ENCODE measurements at regions not wholly inside any gene's neighbourhood (a gene's known extent, or its start where the extent isn't known, plus 50 kb on each side); places are given as distances from the start of the nearest gene placed in this dataset.

DNA sequence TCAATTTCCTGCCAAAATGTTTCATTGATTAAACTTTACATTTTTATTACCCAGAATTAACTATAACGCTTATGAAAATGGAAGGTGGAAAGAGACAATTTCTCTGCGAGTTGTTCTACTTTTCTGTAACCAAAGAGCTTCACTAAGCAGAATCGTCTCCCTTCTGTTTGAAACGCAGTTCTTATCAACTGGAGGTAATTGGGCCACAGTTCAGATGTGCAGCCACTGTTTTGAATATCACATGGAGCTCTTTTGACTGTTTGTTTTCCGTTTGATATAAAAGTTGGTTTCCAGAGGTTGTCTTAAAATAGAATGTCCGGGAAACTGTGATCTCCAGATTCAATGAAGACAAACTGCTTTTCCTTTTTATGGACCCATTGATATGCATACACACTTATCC, 183.3 kb upstream of the SEL1L start:
- TF ChIP-seq POLR2AphosphoS5 (IDR thresholded peaks at IDR 0.05; ENCODE audit: low read depth, low read length) (no peak), TAF1 (IDR thresholded peaks at IDR 0.05; ENCODE audit: borderline replicate concordance, insufficient read depth, low read length) (no peak), FOXP2 (optimal IDR thresholded peaks at IDR 0.05; ENCODE audit: borderline replicate concordance, extremely low read depth, extremely low read length, insufficient read depth) (no peak), SIN3A (IDR thresholded peaks at IDR 0.05; ENCODE audit: borderline replicate concordance, insufficient read depth, low read length) (no peak)
- TF ChIP-seq, protein P1, sequence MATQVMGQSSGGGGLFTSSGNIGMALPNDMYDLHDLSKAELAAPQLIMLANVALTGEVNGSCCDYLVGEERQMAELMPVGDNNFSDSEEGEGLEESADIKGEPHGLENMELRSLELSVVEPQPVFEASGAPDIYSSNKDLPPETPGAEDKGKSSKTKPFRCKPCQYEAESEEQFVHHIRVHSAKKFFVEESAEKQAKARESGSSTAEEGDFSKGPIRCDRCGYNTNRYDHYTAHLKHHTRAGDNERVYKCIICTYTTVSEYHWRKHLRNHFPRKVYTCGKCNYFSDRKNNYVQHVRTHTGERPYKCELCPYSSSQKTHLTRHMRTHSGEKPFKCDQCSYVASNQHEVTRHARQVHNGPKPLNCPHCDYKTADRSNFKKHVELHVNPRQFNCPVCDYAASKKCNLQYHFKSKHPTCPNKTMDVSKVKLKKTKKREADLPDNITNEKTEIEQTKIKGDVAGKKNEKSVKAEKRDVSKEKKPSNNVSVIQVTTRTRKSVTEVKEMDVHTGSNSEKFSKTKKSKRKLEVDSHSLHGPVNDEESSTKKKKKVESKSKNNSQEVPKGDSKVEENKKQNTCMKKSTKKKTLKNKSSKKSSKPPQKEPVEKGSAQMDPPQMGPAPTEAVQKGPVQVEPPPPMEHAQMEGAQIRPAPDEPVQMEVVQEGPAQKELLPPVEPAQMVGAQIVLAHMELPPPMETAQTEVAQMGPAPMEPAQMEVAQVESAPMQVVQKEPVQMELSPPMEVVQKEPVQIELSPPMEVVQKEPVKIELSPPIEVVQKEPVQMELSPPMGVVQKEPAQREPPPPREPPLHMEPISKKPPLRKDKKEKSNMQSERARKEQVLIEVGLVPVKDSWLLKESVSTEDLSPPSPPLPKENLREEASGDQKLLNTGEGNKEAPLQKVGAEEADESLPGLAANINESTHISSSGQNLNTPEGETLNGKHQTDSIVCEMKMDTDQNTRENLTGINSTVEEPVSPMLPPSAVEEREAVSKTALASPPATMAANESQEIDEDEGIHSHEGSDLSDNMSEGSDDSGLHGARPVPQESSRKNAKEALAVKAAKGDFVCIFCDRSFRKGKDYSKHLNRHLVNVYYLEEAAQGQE (IDR thresholded peaks at IDR 0.05; ENCODE audit: insufficient read depth in 1 of 2, low read depth in 2 of 2, low read length in 2 of 2), result no peak

DNA sequence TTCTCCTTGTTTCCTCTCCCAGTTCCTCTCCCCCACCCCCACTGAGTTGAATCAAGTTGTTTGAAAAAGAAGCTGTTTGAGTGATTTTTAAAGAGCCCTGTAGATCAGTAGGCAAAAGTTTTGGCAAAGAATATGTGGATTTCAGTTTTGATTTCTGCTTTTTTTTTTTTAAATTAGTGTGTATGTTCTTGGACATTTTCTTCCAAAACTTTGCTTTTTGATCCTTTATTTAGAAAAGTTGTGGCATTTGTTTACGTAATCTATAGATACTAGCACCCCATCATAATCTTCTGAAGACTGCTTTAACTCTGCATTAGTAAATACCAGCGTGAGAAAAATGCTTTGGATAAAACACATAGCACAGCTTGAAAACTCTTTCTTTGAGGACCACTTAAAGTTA, 190.3 kb upstream of the SEL1L start:
- no peak for TF ChIP-seq POLR2AphosphoS5 (IDR thresholded peaks at IDR 0.05; ENCODE audit: low read depth, low read length)
- TF ChIP-seq SIN3A (IDR thresholded peaks at IDR 0.05; ENCODE audit: borderline replicate concordance, insufficient read depth, low read length), result no peak
- TF ChIP-seq FOXP2 (optimal IDR thresholded peaks at IDR 0.05; ENCODE audit: borderline replicate concordance, extremely low read depth, extremely low read length, insufficient read depth), result no peak
- TF ChIP-seq TAF1 (IDR thresholded peaks at IDR 0.05; ENCODE audit: borderline replicate concordance, insufficient read depth, low read length), result no peak
- TF ChIP-seq, protein P1 (IDR thresholded peaks at IDR 0.05; ENCODE audit: insufficient read depth in 1 of 2, low read depth in 2 of 2, low read length in 2 of 2), result no peak

DNA sequence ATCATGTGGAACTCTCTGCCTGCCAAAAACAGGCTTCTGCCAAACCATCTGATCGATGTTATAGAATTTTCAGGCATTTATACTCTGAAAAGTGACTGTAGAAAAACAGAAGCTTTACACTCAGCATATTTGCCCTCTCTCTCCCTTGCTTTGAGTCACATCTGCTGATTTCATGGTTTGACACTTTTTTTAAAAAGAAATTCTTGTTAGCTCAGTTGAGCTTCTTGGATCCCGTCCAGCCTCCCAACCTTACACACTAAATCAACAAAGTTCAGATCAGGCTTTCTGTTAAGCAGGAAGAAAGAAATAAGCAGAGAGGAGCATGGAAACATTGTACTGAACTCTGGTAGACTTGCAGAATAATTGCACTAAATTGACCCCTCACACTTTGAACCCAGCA, 193.6 kb upstream of the SEL1L start:
- TF ChIP-seq FOXP2 (optimal IDR thresholded peaks at IDR 0.05; ENCODE audit: borderline replicate concordance, extremely low read depth, extremely low read length, insufficient read depth), result no peak
- TF ChIP-seq, protein P1 (IDR thresholded peaks at IDR 0.05; ENCODE audit: insufficient read depth in 1 of 2, low read depth in 2 of 2, low read length in 2 of 2), result no peak
- no peak for TF ChIP-seq TAF1 (IDR thresholded peaks at IDR 0.05; ENCODE audit: borderline replicate concordance, insufficient read depth, low read length)
- TF ChIP-seq SIN3A (IDR thresholded peaks at IDR 0.05; ENCODE audit: borderline replicate concordance, insufficient read depth, low read length), result no peak
- TF ChIP-seq POLR2AphosphoS5 (IDR thresholded peaks at IDR 0.05; ENCODE audit: low read depth, low read length), result no peak

DNA sequence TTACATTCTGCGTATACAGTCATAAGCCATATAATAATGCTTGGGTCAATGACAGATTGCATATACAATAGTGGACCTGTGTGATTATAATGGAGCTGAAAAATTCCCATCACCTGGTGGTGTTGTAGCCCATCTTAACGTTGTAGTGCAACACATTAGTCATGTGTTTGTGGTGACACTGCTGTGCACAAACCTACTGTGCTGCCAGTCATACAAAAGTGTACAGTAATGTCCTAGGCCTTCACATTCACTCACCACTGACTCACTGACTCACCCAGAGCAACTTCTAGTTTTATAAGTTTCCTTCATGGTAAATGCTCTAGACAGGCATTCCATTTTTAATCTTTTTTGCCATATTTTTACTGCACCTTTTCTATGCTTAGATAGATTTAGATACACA, 194.8 kb upstream of the SEL1L start:
- TF ChIP-seq SIN3A (IDR thresholded peaks at IDR 0.05; ENCODE audit: borderline replicate concordance, insufficient read depth, low read length) (no peak), POLR2AphosphoS5 (IDR thresholded peaks at IDR 0.05; ENCODE audit: low read depth, low read length) (no peak), FOXP2 (optimal IDR thresholded peaks at IDR 0.05; ENCODE audit: borderline replicate concordance, extremely low read depth, extremely low read length, insufficient read depth) (no peak), TAF1 (IDR thresholded peaks at IDR 0.05; ENCODE audit: borderline replicate concordance, insufficient read depth, low read length) (no peak)
- TF ChIP-seq, protein P1 (IDR thresholded peaks at IDR 0.05; ENCODE audit: insufficient read depth in 1 of 2, low read depth in 2 of 2, low read length in 2 of 2), result no peak

DNA sequence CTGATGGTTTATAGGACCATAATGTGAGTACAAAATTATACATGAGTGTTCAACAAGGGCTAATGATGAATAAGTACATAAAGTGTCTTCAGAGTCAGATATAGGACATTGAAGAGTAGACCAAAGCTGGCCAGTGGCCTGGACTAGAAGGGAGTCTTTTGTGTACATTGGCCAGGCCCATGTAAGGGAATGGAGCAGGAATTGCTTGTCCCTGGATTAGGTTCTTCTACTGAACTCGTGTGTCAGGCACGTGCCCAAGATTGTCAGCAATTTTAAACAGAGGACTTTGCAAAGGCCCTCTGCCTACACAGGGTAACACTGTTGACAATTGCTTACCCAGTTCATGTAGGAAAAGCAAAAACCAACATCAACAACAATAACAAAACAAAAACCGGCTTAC, 196.0 kb upstream of the SEL1L start:
- TF ChIP-seq SIN3A (IDR thresholded peaks at IDR 0.05; ENCODE audit: borderline replicate concordance, insufficient read depth, low read length) (no peak), TAF1 (IDR thresholded peaks at IDR 0.05; ENCODE audit: borderline replicate concordance, insufficient read depth, low read length) (no peak), FOXP2 (optimal IDR thresholded peaks at IDR 0.05; ENCODE audit: borderline replicate concordance, extremely low read depth, extremely low read length, insufficient read depth) (no peak), POLR2AphosphoS5 (IDR thresholded peaks at IDR 0.05; ENCODE audit: low read depth, low read length) (no peak)
- TF ChIP-seq, protein P1 (IDR thresholded peaks at IDR 0.05; ENCODE audit: insufficient read depth in 1 of 2, low read depth in 2 of 2, low read length in 2 of 2), result no peak
